NCI-H524 (cell line): ENCODE measurements at regions not wholly inside any gene's neighbourhood (a gene's known extent, or its start where the extent isn't known, plus 50 kb on each side); places are given as distances from the start of the nearest gene placed in this dataset.

ENCODE experiments used
- DNase-seq, 2 experiments: peaks; one replicate each; lab custom pipeline; 2025; lab: John Stamatoyannopoulos, UW

- no peak for DNase-seq
Measured at GRCh38 chr12:89256060-89256459, 96.2 kb downstream of the DUSP6 start.

GRCh38 chr12:89253488-89253887 lies 98.8 kb downstream of the DUSP6 start:
- peak in 1 of 2 experiments; percentile 26 for DNase-seq

- no peak for DNase-seq
Measured at GRCh38 chr12:89252284-89252683, 100.0 kb downstream of the DUSP6 start.

GRCh38 chr12:89251342-89252271 lies 100.7 kb downstream of the DUSP6 start:
- no peak for DNase-seq

GRCh38 chr12:89250636-89251035 lies 101.7 kb downstream of the DUSP6 start:
- no peak for DNase-seq

GRCh38 chr12:89250213-89250612 lies 102.1 kb downstream of the DUSP6 start:
- no peak for DNase-seq

- no peak for DNase-seq
Measured at GRCh38 chr12:89247967-89248366, 104.3 kb downstream of the DUSP6 start.

GRCh38 chr12:89247541-89247942 lies 104.8 kb downstream of the DUSP6 start:
- DNase-seq = peak in 1 of 2 experiments; percentile 5

GRCh38 chr12:89245090-89245489 lies 107.2 kb downstream of the DUSP6 start:
- no peak for DNase-seq

GRCh38 chr12:89244536-89244935 lies 107.8 kb downstream of the DUSP6 start:
- no peak for DNase-seq

- DNase-seq = no peak
Measured at GRCh38 chr12:89243771-89244170, 108.5 kb downstream of the DUSP6 start.

- no peak for DNase-seq
Measured at GRCh38 chr12:89239534-89239933, 112.8 kb downstream of the DUSP6 start.

- DNase-seq = no peak
Measured at GRCh38 chr12:89238593-89238992, 113.7 kb downstream of the DUSP6 start.

- no peak for DNase-seq
Measured at GRCh38 chr12:89237763-89238162, 114.5 kb downstream of the DUSP6 start.

GRCh38 chr12:89236748-89237383 lies 115.4 kb downstream of the DUSP6 start:
- DNase-seq = no peak

GRCh38 chr12:89236237-89236636 lies 116.1 kb downstream of the DUSP6 start:
- DNase-seq = no peak

GRCh38 chr12:89235189-89235993 lies 116.9 kb downstream of the DUSP6 start:
- no peak for DNase-seq

- DNase-seq = no peak
Measured at GRCh38 chr12:89234324-89235114, 117.8 kb downstream of the DUSP6 start.

- DNase-seq = no peak
Measured at GRCh38 chr12:89231686-89232085, 120.6 kb downstream of the DUSP6 start.

- no peak for DNase-seq
Measured at GRCh38 chr12:89230376-89231315, 121.7 kb downstream of the DUSP6 start.
